Calu3 (cell line): ENCODE measurements at regions not wholly inside any gene's neighbourhood (a gene's known extent, or its start where the extent isn't known, plus 50 kb on each side); places are given as distances from the start of the nearest gene placed in this dataset.

Experiments used
- BruUV-seq: library from RNA; stranded (reverse); fragments of 400-500 nt; replicated peaks from 2 replicates; lab custom pipeline; 2021; lab: Mats Ljungman, UMichigan
- CTCF ChIA-PET: fragments of 300-600 bp; sonication (Branson Sonifier 250); formaldehyde crosslinking; loops from one replicate; lab custom pipeline; 2022; ENCODE audit warnings: antibody characterized with exemption; lab: Charles Lee
- DNase-seq: peaks from one replicate; pipeline ENCODE4 v3.0.0; 2022
- H3K27ac Mint-ChIP-seq: one replicate; pipeline ENCODE4 v1.8.0; 2022; ENCODE audit warnings: mixed read lengths; ENCODE audit not compliant: unreplicated experiment
- H3K27me3 Mint-ChIP-seq: one replicate; pipeline ENCODE4 v1.8.0; 2022; ENCODE audit warnings: mixed read lengths; ENCODE audit not compliant: unreplicated experiment
- H3K36me3 Mint-ChIP-seq: one replicate; pipeline ENCODE4 v1.8.0; 2022; ENCODE audit warnings: mild to moderate bottlenecking, moderate library complexity, mixed read lengths; ENCODE audit not compliant: insufficient read depth, unreplicated experiment
- H3K4me1 Mint-ChIP-seq: one replicate; pipeline ENCODE4 v1.8.0; 2022; ENCODE audit warnings: mild to moderate bottlenecking, low read depth, mixed read lengths; ENCODE audit not compliant: unreplicated experiment
- H3K4me3 Mint-ChIP-seq: one replicate; pipeline ENCODE4 v1.8.0; 2022; ENCODE audit warnings: mild to moderate bottlenecking, low read depth, moderate library complexity, mixed read lengths; ENCODE audit not compliant: unreplicated experiment
- H3K9me3 Mint-ChIP-seq: one replicate; pipeline ENCODE4 v1.8.0; 2022; ENCODE audit warnings: low read depth, mixed read lengths; ENCODE audit not compliant: unreplicated experiment
- CTCF ChIP-seq: fragments of 200-600 bp; IDR thresholded peaks from one replicate; pipeline ENCODE4 v1.8.0; 2022; ENCODE audit warnings: antibody characterized with exemption; ENCODE audit not compliant: unreplicated experiment
- intact Hi-C: fragments of 100-400 bp; cut with micrococcal nuclease; formaldehyde crosslinking; loops from one replicate; pipeline ENCODE4 v1.10.0; 2022; ENCODE audit not compliant: unreplicated experiment

GRCh38 chr6:90387383-90387775 lies 90.7 kb upstream of the BACH2 start:
- H3K36me3 Mint-ChIP-seq = no peaks in the 10 kb centered on the region
- CTCF ChIA-PET = no interaction called here
- no peaks in the 10 kb centered on the region for H3K27me3 Mint-ChIP-seq
- H3K4me3 Mint-ChIP-seq = no peak overlapping the region
- BruUV-seq = no TSS peak
- no peak overlapping the region for H3K27ac Mint-ChIP-seq
- intact Hi-C loops = no loop called here
- no peak for DNase-seq
- no peaks in the 10 kb centered on the region for H3K4me1 Mint-ChIP-seq
- TF ChIP-seq CTCF = no peak
- H3K9me3 Mint-ChIP-seq = no peaks in the 10 kb centered on the region

- DNase-seq = no peak
- no peaks in the 10 kb centered on the region for H3K4me1 Mint-ChIP-seq
- no TSS peak for BruUV-seq
- H3K36me3 Mint-ChIP-seq = no peaks in the 10 kb centered on the region
- H3K27ac Mint-ChIP-seq = no peak overlapping the region
- no peaks in the 10 kb centered on the region for H3K27me3 Mint-ChIP-seq
- H3K4me3 Mint-ChIP-seq = no peak overlapping the region
- intact Hi-C loops = no loop called here
- CTCF ChIA-PET = no interaction called here
- no peak for TF ChIP-seq CTCF
- H3K9me3 Mint-ChIP-seq = no peaks in the 10 kb centered on the region
Measured at GRCh38 chr6:90386399-90387382, 90.0 kb upstream of the BACH2 start.

DNA sequence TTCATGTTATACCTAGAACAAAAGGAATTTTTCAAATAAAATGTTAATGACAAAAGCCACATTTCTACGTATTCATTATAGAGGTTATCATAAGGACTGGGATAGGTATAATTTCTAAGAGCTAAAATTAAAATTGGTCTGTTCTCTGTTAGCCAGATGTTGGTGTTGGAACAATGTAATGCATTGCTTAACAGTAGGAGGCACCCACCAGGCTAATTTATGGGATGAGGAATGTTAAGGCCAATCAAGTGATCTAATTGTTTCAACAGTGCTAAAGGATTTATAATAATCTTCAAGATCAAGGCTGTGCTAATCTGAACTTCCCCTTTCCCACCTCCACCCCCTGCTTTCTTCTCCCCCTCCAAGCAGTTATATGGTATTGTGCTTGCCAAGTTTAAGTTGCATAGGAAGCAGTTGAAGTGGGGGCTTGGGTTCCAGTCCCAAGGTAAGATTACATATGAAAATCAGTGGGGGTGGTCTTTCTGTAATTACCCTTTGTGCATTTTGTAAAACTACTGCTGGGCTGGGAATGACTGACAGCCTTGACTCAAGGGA lies 89.2 kb upstream of the BACH2 start:
- CTCF ChIA-PET = no interaction called here
- Mint-ChIP-seq H3K36me3 (no peaks in the 10 kb centered on the region), H3K4me3 (no peak overlapping the region), H3K27ac (no peak overlapping the region), H3K4me1 (no peaks in the 10 kb centered on the region), H3K27me3 (no peaks in the 10 kb centered on the region), H3K9me3 (no peaks in the 10 kb centered on the region)
- no TSS peak for BruUV-seq
- intact Hi-C loops = no loop called here
- DNase-seq = no peak
- TF ChIP-seq CTCF = no peak

DNA sequence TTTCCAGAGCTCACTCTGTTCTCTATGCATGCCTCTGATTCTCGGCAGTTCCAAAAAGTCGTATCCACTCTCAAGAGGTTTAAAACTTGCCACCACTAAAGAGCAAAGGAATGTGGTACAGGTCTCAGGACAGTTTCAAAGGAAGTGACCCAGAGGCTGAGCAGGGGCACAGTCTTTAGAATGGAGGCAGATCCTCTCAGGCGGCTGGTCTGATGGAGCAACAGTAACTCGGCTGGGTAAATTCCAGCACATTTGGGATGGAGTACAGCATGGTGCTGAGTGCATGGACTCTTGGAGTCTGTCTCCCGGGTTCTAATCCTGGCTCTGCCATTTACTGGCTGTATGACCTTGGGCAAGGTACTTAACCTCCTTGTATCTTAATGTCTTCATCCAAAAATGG lies 88.1 kb upstream of the BACH2 start:
- DNase-seq = no peak
- no peaks in the 10 kb centered on the region for H3K27me3 Mint-ChIP-seq
- TF ChIP-seq CTCF = no peak
- no peaks in the 10 kb centered on the region for H3K36me3 Mint-ChIP-seq
- CTCF ChIA-PET = no interaction called here
- H3K27ac Mint-ChIP-seq = no peak overlapping the region
- no peaks in the 10 kb centered on the region for H3K9me3 Mint-ChIP-seq
- H3K4me3 Mint-ChIP-seq = no peak overlapping the region
- no TSS peak for BruUV-seq
- H3K4me1 Mint-ChIP-seq = no peaks in the 10 kb centered on the region
- intact Hi-C loops = no loop called here
